ENCODE measurements at regions not wholly inside any gene's neighbourhood (a gene's known extent, or its start where the extent isn't known, plus 50 kb on each side); places are given as distances from the start of the nearest gene placed in this dataset.

DNA sequence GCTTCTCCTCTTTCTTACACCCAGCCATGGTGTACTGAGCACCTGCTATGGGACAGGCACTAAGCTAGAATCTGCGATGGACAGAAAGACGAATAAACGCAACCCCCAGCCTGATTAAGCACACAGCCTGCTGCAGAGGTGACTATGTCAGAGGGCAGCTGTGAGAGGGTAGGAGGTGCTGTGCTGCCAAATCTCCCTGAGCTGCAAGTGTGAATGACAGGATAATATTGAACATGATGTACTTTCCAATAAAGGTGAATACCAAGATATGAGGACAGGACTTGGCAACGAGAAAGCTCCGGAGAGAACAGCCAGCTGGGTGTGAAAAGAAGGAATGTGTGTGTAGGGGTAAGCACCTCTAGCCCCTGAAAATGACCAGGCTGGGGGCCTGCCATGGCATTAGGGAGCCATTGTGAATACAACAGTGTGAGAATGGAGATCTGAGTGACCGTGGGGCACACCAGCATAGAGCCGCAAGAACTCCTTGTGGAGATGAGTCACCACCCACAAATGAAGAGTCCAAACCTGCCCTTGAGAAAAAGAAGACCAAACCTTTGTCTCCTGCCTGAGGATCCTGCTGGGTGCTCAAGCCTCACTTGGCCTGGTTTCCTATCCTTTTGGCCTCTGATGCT is 83.0 kb upstream of the ATF3 start:
- no peak for DNase-seq (ENCODE audit: low read depth in 4 of 4, low spot score in 3 of 4)

DNA sequence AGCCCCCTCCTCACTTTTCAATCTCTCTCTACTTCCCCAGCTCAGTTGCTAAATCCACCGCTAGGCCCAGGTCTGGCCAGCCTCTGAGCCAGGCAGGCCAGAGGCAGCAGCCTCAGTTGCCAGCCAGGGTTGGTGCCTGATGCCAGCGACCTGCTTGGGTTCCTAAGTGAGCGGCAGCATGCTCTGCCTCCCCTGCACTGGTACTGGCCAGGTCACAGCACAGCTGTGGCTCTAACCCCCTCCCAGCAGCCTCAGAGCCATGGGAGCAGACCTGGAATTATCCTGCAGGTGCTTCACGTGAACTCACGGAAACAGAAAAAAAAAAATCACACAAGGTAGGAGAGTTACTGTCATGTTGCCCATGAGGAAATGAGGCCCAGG is 82.5 kb upstream of the ATF3 start:
- DNase-seq (ENCODE audit: low read depth in 4 of 4, low spot score in 3 of 4): no peak

GRCh38 chr1:212528501-212528900 is 80.1 kb upstream of the ATF3 start:
- no peak for DNase-seq (ENCODE audit: low read depth in 4 of 4, low spot score in 3 of 4)

DNA sequence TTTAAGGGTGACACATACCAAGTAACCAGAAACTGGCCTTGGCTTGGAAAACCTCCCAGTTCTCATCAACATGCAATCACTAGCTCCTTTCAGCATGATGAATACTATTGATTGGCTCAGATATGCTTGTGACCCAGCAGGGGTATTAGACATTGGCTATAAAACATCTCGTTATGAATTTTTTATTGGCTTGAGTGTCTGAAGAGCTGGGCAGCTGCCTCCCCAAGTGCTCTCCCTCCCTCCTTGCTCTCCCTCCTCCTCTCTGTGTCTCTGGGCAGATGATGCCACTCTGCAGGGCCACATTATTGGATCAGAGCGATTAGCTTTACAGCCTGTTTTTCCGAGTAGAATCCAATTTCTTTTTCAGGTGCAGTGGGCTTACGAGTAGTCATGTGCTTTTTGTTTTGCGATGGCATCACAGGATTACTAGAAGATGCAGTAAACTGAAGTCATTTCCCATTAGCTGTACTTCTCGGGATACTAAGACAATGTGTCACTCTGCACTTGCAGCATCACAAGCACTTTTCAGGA is 79.3 kb upstream of the ATF3 start:
- no peak for DNase-seq (ENCODE audit: low read depth in 4 of 4, low spot score in 3 of 4)

GRCh38 chr1:212531267-212531666 is 77.3 kb upstream of the ATF3 start:
- DNase-seq (ENCODE audit: low read depth in 4 of 4, low spot score in 3 of 4): no peak

DNA sequence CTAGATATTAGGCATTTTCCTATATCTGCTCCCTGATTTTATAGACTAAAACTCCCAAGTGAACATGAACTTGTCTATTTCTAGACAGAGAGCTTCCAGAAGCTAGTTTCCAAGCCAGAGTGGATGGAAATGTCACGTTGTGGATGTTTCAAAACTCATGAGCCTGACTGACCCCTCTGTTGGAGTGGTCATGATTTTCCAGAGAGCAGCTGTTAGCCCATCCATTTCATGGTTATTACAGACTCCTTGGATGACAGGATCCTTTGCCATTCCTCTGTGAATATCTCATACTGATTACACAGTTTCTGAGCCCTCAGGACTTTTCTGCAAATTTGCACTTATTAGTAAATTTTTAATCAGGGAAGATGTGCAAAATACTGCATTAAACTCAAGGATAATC is 76.8 kb upstream of the ATF3 start:
- DNase-seq (ENCODE audit: low read depth in 4 of 4, low spot score in 3 of 4): no peak

DNA sequence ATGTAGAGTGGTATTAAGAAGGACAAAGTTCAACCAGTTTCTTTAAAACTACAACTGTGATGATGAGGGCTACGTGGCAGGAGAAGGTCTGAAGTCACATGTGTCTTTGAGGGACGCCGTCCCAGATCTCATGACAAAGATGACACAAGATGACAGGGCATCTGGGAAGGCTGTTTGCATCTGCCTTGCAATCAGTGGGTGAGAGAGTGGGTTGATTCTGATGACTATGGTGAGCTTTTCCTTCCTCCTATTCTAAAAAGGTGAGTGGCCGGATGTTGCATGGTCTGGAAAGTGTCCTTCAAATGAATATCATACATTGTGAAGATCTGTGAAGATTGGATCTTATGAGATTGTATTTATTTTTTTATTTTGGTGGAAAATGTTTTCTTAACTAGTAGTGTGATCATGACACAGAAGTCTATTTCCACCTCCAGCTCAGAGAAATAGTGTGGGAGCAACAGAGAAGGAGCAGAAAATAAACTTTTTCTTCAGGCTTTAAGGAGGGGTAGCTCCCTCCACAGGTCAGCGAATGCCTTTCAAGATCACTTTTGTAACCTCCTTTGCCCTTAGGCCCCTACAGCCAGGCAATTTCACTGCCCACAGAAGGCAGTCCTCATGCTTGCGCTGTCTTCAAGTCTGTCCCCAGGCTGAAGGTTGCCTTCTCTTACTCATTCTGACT is 76.0 kb upstream of the ATF3 start:
- DNase-seq (ENCODE audit: low read depth in 4 of 4, low spot score in 3 of 4): no peak

GRCh38 chr1:212533148-212533517 is 75.4 kb upstream of the ATF3 start:
- DNase-seq (ENCODE audit: low read depth in 4 of 4, low spot score in 3 of 4): no peak

DNA sequence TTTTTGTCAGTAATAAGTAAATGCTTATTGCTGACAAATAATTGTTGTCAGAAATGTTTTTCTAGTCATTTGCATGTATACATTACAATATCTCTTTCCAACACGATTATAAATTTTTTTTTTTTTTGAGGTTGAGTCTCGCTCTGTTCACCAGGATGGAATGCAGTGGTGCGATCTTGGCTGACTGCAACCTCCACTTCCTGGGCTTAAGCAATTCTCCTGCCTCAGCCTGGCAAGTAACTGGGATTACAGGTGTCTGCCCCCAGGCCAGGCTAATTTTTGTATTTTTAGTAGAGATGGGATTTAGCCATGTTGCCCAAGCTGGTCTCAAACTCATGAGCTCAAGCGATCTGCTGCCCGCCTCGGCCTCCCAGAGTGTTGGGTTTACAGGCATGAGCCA is 72.0 kb upstream of the ATF3 start:
- no peak for DNase-seq (ENCODE audit: low read depth in 4 of 4, low spot score in 3 of 4)

DNA sequence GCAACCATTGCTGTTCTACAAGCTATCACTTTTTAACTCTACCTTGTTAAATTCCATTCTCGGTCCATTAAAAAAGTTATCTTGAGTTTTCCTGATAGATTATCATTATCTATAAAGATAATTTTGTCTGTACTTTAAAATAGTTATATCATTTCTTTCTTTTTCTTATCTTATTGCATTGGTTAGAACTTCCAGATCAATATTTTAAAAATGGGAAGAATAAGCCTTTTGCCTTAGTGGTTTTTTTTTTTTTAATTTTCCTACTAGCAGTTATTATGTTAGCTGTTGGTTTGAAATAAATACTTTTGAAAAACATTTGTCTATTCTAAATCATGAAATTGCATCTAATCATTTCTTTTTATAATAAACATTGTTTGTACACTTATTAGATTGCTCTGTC is 71.0 kb upstream of the ATF3 start:
- DNase-seq (ENCODE audit: low read depth in 4 of 4, low spot score in 3 of 4): no peak

DNA sequence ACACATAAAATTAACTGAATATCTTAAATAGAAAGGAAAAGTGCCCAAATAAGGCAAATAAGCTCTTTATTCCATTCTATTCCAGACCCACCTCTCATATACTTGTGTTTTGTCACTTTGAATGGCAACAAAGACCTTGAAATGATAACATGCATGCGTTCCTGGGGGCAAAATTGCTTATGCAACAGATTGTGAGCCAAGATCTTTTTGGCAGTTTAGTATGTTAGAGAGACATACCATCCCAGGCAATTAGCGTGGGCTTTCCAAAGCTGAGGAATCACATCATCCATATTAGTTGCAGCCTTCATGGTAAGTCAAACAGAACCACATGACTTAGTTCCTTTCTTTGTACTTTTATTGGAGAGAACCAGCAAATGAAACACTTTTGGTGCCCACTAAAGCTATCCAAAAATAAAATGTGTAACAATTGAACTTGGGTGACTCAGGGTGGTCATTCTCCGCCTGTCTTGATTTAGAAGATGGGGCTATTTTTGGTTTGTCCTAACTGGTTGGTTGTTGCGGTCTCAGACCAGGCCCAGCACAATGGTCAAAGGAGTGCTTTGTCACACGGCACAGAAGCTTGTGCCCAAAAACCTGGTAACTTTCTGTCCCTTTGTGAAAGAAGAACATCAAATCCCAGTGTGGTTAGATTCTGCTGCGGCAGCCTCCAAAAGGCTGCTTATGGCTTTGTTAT is 68.7 kb upstream of the ATF3 start:
- DNase-seq (ENCODE audit: low read depth in 4 of 4, low spot score in 3 of 4): no peak

DNA sequence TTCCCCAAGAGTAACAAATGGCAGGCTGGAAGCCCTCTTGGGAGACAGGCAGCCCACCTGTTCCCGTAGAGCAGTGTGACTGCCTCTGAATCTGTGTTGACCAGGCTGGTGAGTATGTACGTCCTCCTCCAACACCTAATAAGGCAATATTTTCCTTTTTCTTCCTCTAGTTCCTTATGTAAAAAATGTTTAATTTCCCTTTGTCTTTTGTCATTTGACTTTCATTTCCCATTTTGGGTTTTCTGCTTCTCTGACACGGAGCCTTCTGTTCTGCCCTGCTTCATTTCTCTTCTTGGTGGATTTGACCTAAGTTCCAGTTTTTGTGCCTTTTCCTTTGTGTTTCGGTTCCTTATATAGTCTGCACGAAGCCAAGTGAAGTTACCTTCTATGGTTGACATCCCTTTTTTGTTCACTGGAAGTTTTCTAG is 65.8 kb upstream of the ATF3 start:
- DNase-seq (ENCODE audit: low read depth in 4 of 4, low spot score in 3 of 4): no peak

- DNase-seq (ENCODE audit: low read depth in 4 of 4, low spot score in 3 of 4): no peak
Measured at GRCh38 chr1:212544110-212544509, 64.5 kb upstream of the ATF3 start.

DNA sequence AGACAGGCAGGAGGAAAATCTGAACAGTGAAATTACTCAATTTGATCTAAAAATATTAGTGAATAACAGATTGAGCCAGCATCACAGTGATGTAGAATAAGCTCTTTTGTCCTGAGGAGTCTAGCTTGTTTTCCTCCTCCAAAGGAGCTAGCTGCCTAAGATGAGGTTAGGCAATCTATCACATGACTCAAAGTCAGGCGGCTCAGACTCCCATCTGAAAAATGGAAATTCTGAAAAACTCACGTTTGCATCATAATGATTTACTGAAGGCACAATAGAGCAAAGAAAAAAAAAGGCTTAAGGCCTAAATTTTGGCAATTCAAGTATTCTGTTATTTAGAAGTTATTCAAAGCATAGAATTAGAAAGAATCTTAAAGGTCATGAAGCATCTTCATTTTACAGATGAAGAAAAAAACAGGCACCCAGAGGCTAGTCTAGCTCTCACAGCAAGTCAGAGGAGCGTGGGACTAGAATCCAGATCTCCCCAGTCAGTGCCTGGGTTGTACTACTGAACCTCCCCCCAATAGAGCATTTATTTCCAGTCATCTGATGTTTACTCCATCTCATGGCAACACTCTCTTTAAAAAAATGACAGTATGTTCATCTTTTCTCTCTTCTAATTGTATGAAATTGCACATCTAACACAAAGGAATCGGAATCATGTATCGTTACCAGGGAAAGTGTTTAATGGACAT is 62.5 kb upstream of the ATF3 start:
- no peak for DNase-seq (ENCODE audit: low read depth in 4 of 4, low spot score in 3 of 4)

DNA sequence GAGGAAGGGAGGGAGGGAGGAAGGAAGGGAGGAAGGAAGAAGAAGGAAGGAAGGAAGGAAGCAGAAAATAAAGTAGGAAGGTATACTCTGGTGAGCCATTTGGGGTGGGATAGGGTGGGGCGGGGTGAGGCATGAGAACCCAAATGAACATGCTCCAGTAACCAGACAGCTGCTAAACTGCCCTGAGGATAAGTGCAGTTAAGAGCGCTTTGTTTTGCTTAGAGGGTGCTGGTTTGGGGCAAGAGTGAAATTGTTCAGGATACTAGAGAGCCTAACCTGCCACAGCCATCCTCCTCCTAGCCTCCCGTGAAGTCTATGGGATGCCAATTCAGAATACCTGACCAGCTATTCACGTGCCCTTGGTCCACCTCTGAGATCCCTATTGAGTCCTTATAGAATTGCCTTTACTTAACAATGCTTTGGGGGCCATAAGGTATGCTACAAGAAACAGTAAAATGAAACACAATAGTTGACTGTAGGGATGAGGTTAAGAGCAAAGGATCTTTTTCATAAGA is 59.0 kb upstream of the ATF3 start:
- DNase-seq (ENCODE audit: low read depth in 4 of 4, low spot score in 3 of 4): no peak

DNA sequence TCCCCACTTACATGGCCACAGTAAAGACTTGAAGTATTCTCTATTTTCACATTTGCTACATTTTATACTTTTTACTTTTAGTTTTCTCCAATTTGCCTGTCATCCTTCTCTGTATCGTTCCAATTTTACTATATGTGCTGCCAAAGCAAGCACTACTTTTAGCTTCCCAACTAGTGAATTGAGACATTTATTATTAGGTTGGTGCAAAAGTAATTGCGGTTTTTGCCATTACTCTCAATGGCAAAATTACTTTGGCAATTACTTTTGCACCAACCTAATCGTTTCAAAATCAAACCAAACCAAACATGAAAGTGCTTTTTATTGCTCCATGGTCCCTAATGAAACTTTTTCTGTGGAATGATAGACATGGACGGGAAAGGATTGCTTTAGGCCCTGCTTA is 56.6 kb upstream of the ATF3 start:
- no peak for DNase-seq (ENCODE audit: low read depth in 4 of 4, low spot score in 3 of 4)

GRCh38 chr1:212553676-212554075 is 54.9 kb upstream of the ATF3 start:
- no peak for DNase-seq (ENCODE audit: low read depth in 4 of 4, low spot score in 3 of 4)

GRCh38 chr1:212554401-212554800 is 54.2 kb upstream of the ATF3 start:
- no peak for DNase-seq (ENCODE audit: low read depth in 4 of 4, low spot score in 3 of 4)

DNA sequence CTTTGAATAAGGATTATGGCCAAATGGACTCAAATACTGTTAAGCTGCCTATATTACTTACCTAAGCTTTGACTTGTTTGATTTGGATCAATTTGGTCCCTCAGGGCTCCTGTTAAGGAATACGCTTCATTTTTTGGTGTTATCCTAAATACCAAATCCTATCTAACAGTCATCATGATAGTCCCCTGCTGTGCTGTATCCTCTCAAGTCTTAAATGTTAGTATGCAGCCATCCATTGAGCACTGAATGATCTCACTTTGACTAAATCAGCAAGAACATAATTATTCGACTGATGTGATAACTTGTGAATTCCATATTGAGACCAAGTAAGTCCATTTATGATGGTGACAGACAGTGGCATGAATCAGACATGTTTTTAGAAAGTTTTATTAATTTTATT is 53.1 kb upstream of the ATF3 start:
- no peak for DNase-seq (ENCODE audit: low read depth in 4 of 4, low spot score in 3 of 4)

DNA sequence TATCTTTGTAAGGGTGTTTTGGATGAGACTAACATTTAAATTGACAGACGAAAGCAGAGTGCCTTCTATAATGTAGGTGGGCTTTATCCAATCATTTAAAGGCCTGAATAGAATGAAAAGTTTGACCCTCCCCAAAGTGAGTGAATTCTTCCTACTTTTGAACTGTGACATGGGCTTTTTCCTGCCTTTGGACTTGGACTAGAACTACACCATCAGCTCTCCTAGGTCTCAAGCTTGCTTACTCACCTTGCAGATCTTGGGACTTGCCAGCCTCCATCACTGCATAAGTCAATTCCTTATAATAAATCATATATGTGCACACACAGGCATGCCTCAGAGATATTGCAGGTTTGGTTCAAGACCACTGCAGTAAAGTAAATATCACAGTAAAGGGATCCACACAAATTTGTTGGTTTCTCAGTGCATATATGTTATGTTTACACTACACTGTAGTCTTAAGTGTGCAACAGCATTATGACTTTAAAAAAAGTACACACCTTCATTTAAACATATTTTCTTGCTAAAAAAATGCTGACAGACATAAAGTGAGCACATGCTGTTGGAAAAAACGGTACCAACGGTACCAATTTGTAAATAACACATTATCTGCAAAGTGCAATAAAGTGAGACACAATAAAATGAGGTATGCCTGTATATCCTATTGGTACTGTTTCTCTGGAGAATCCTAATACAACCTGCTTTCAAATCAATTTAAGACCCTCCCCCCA is 51.6 kb upstream of the ATF3 start:
- DNase-seq (ENCODE audit: low read depth in 4 of 4, low spot score in 3 of 4): no peak
